Panc1 (cell line): ENCODE measurements at regions not wholly inside any gene's neighbourhood (a gene's known extent, or its start where the extent isn't known, plus 50 kb on each side); places are given as distances from the start of the nearest gene placed in this dataset.

ENCODE experiments used
- ATAC-seq: fragments of 200-7000 bp; cut with Tn5 transposase; 2 replicates; pipeline ENCODE4 v1.9.1; 2020; ENCODE audit warnings: mild to moderate bottlenecking, moderate library complexity
- BruUV-seq: library from RNA; stranded (reverse); fragments of 400-500 nt; replicated peaks from 2 replicates; lab custom pipeline; 2021; lab: Mats Ljungman, UMichigan
- CTCF ChIA-PET: fragments of 300-600 bp; sonication (Branson Sonifier 250); formaldehyde crosslinking; loops from one replicate; lab custom pipeline; 2022; ENCODE audit warnings: antibody characterized with exemption; lab: Charles Lee
- POLR2A ChIA-PET: fragments of 300-600 bp; sonication (Branson Sonifier 250); formaldehyde crosslinking; loops from one replicate; lab custom pipeline; 2022; ENCODE audit warnings: antibody characterized with exemption; lab: Charles Lee
- DNase-seq: peaks from one replicate; pipeline ENCODE4 v3.0.0-alpha.2; 2010; ENCODE audit warnings: low read depth, low spot score
- H3K27ac ChIP-seq: 2 replicates; pipeline ENCODE4 v1.5.1; 2011; ENCODE audit warnings: mild to moderate bottlenecking, low read length, inconsistent platforms
- H3K27me3 ChIP-seq: fragments of 200-500 bp; sonication (Bioruptor generic); 2 replicates; pipeline ENCODE4 v1.6.0; 2014; ENCODE audit warnings: low read length, inconsistent platforms; ENCODE audit not compliant: control insufficient read depth, insufficient read depth
- H3K36me3 ChIP-seq: fragments of 200-500 bp; sonication (Bioruptor generic); 2 replicates; pipeline ENCODE4 v1.5.1; 2014; ENCODE audit warnings: inconsistent platforms, mild to moderate bottlenecking, low read length, moderate library complexity; ENCODE audit not compliant: control insufficient read depth, insufficient read depth
- H3K4me1 ChIP-seq: 2 replicates; pipeline ENCODE4 v1.5.1; 2011; ENCODE audit warnings: inconsistent platforms, mild to moderate bottlenecking, low read length, moderate library complexity; ENCODE audit not compliant: control insufficient read depth, insufficient read depth
- H3K4me3 ChIP-seq, 2 experiments: 2 replicates each; pipeline ENCODE4 v1.5.1; 2011 to 2012; ENCODE audit warnings: low read depth in 2 of 2, low read length in 2 of 2, mild to moderate bottlenecking in 2 of 2, inconsistent platforms in 1 of 2, moderate library complexity in 1 of 2
- H3K9me3 ChIP-seq: fragments of 200-500 bp; sonication (Bioruptor generic); 2 replicates; pipeline ENCODE4 v1.5.1; 2014; ENCODE audit warnings: low read depth, mild to moderate bottlenecking, inconsistent platforms, low read length, moderate library complexity; ENCODE audit not compliant: control insufficient read depth, insufficient read depth
- POLR2AphosphoS5 ChIP-seq: IDR thresholded peaks from 2 replicates; pipeline ENCODE4 v1.6.1; 2012; ENCODE audit warnings: mild to moderate bottlenecking, low read depth, low read length, moderate library complexity
- SIN3A ChIP-seq: IDR thresholded peaks from 2 replicates; pipeline ENCODE4 v1.6.1; 2012; ENCODE audit warnings: low read depth, mild to moderate bottlenecking, low read length, moderate library complexity, borderline replicate concordance; ENCODE audit not compliant: insufficient read depth
- TCF7L2 ChIP-seq: IDR thresholded peaks from 2 replicates; pipeline ENCODE4 v1.6.1; 2011; ENCODE audit warnings: mild to moderate bottlenecking, low read depth, low read length, inconsistent platforms
- in situ Hi-C: cut with HindIII; loops from 2 replicates; pipeline ENCODE4 v1.10.0; 2016; ENCODE audit warnings: low sequenced_read_pairs, low pct_unique_long_range_greater_than_20kb
- intact Hi-C: fragments of 100-400 bp; cut with micrococcal nuclease; formaldehyde crosslinking; loops from one replicate; pipeline ENCODE4 v1.10.0; 2022; ENCODE audit not compliant: unreplicated experiment
- TF ChIP-seq, protein P1 (sequence below), 2 experiments: IDR thresholded peaks; 2 replicates each; pipeline ENCODE4 v1.6.1; 2011 to 2012; ENCODE audit warnings: low read depth in 2 of 2, control low read depth in 1 of 2, low read length in 1 of 2, mild to moderate bottlenecking in 1 of 2, moderate library complexity in 1 of 2; ENCODE audit not compliant: insufficient read depth in 1 of 2
- TF ChIP-seq, protein P2 (sequence below): fragments of 450-650 bp; IDR thresholded peaks from 2 replicates; pipeline ENCODE4 v1.5.1; 2017; ENCODE audit warnings: mild to moderate bottlenecking

DNA sequence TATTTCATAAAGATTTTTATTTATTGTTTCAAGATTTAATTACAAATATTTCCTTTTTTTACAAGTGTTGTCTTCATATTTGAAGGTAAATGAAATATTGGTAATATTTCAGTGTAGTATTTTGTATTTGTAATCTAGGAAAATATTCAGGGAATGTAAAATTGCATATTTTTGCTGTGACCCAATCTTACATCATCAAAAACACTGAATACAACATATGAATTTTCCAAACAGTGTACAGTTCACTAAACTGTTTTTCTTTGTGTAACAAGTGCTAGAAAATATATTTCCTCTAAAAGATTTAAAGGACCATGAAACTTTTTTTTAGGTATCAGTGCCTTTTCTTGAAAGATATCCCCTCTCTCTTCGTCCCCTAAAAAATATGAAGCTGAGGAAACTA is 251.9 kb upstream of the KCND2 start:
- Histone ChIP-seq H3K4me1 (no peaks in the 10 kb centered on the region), H3K4me3 (no peak overlapping the region), H3K27ac (no peak overlapping the region), H3K9me3 (no peaks in the 10 kb centered on the region), H3K27me3 (no peaks in the 10 kb centered on the region), H3K36me3 (no peaks in the 10 kb centered on the region)
- ATAC-seq: no peak
- ChIA-PET POLR2A (no interaction called here), CTCF (no interaction called here)
- intact Hi-C loops: loop anchor here (10.0 kb wide), 1 partner anchor 264 kb away; no protein-coding TSS in a partner anchor
- TF ChIP-seq TCF7L2: no peak
- TF ChIP-seq POLR2AphosphoS5: no peak
- TF ChIP-seq, protein P1, sequence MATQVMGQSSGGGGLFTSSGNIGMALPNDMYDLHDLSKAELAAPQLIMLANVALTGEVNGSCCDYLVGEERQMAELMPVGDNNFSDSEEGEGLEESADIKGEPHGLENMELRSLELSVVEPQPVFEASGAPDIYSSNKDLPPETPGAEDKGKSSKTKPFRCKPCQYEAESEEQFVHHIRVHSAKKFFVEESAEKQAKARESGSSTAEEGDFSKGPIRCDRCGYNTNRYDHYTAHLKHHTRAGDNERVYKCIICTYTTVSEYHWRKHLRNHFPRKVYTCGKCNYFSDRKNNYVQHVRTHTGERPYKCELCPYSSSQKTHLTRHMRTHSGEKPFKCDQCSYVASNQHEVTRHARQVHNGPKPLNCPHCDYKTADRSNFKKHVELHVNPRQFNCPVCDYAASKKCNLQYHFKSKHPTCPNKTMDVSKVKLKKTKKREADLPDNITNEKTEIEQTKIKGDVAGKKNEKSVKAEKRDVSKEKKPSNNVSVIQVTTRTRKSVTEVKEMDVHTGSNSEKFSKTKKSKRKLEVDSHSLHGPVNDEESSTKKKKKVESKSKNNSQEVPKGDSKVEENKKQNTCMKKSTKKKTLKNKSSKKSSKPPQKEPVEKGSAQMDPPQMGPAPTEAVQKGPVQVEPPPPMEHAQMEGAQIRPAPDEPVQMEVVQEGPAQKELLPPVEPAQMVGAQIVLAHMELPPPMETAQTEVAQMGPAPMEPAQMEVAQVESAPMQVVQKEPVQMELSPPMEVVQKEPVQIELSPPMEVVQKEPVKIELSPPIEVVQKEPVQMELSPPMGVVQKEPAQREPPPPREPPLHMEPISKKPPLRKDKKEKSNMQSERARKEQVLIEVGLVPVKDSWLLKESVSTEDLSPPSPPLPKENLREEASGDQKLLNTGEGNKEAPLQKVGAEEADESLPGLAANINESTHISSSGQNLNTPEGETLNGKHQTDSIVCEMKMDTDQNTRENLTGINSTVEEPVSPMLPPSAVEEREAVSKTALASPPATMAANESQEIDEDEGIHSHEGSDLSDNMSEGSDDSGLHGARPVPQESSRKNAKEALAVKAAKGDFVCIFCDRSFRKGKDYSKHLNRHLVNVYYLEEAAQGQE (IDR thresholded peaks at IDR 0.05; ENCODE audit: insufficient read depth in 1 of 2, low read depth in 2 of 2, low read length in 1 of 2): no peak
- TF ChIP-seq, protein P2, sequence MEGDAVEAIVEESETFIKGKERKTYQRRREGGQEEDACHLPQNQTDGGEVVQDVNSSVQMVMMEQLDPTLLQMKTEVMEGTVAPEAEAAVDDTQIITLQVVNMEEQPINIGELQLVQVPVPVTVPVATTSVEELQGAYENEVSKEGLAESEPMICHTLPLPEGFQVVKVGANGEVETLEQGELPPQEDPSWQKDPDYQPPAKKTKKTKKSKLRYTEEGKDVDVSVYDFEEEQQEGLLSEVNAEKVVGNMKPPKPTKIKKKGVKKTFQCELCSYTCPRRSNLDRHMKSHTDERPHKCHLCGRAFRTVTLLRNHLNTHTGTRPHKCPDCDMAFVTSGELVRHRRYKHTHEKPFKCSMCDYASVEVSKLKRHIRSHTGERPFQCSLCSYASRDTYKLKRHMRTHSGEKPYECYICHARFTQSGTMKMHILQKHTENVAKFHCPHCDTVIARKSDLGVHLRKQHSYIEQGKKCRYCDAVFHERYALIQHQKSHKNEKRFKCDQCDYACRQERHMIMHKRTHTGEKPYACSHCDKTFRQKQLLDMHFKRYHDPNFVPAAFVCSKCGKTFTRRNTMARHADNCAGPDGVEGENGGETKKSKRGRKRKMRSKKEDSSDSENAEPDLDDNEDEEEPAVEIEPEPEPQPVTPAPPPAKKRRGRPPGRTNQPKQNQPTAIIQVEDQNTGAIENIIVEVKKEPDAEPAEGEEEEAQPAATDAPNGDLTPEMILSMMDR: no peak
- no peak for TF ChIP-seq SIN3A
- no peak for DNase-seq
- in situ Hi-C loops: no loop called here
- no TSS peak for BruUV-seq

DNA sequence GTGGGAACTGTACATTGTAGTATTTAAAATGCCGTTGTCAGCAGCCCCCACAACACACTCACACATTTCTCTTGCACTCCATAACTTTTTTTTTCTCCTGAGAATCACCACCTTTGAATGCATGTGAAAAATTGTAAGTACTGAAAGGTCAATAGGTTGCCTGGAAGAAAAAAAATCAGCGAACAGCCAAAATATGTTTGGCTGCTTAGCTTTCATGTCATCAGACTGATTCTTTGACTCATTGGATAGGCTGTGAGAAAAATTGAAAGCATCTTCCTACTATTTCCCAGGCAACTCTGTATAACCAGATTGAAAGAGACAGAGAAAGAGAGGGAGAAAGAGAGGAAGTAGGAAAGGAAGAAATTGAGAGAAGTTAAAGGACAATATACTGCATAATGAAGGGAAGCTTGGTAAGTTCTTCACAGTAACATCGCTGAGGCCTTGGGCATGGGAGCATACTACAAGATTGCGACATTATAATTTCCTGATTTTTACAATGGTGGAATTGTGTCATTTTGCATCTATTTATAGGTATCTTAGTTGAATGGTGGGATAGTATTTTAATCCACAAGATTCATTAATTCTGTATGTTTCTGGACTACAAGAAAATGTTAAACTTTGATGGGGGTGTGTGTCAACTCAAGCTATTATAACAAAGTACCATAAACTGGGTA is 249.3 kb upstream of the KCND2 start:
- Histone ChIP-seq H3K27ac (no peak overlapping the region), H3K4me3 (no peak overlapping the region), H3K4me1 (no peaks in the 10 kb centered on the region), H3K36me3 (no peaks in the 10 kb centered on the region), H3K27me3 (no peaks in the 10 kb centered on the region), H3K9me3 (no peaks in the 10 kb centered on the region)
- POLR2A ChIA-PET: no interaction called here
- no TSS peak for BruUV-seq
- CTCF ChIA-PET: no interaction called here
- intact Hi-C loops: loop anchor here (10.0 kb wide), 1 partner anchor 261 kb away; no protein-coding TSS in a partner anchor
- ATAC-seq (no peak), DNase-seq (no peak)
- in situ Hi-C loops: no loop called here
- TF ChIP-seq POLR2AphosphoS5 (no peak), TCF7L2 (no peak), SIN3A (no peak)
- TF ChIP-seq, protein P2: no peak
- TF ChIP-seq, protein P1 (IDR thresholded peaks at IDR 0.05; ENCODE audit: insufficient read depth in 1 of 2, low read depth in 2 of 2, low read length in 1 of 2): no peak
